NCI-H524 treated with DMSO at 0.1 percent for 48 hours (cell line): ENCODE measurements at regions not wholly inside any gene's neighbourhood (a gene's known extent, or its start where the extent isn't known, plus 50 kb on each side); places are given as distances from the start of the nearest gene placed in this dataset.

Experiments
- DNase-seq: peaks from one replicate; lab custom pipeline; 2025; lab: John Stamatoyannopoulos, UW

DNA sequence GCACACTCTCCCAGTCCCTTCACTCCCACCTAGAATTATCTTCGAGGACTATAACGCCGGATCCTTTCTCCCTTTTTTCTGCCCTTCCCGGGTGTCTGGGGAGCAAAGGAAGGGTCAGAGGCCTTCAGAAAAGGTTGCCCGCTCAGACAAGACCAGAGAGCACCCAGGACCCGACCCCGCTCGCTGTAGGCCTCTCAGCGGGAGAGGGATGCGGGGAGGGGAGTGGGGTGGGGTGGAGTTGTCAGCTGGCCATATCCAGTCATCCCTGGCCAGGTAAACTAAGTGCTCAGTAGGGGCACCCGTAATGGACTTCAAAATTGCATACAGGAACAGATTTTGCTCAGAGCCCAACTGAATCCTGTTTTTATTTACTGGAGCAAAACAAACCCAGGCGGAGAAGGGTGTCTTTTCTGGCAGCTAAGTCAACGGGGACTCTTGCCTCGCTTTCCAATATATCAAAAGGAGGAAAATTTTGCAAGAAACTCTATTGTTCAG is 65.0 kb downstream of the NOL4 start:
- DNase-seq, result no peak

DNA sequence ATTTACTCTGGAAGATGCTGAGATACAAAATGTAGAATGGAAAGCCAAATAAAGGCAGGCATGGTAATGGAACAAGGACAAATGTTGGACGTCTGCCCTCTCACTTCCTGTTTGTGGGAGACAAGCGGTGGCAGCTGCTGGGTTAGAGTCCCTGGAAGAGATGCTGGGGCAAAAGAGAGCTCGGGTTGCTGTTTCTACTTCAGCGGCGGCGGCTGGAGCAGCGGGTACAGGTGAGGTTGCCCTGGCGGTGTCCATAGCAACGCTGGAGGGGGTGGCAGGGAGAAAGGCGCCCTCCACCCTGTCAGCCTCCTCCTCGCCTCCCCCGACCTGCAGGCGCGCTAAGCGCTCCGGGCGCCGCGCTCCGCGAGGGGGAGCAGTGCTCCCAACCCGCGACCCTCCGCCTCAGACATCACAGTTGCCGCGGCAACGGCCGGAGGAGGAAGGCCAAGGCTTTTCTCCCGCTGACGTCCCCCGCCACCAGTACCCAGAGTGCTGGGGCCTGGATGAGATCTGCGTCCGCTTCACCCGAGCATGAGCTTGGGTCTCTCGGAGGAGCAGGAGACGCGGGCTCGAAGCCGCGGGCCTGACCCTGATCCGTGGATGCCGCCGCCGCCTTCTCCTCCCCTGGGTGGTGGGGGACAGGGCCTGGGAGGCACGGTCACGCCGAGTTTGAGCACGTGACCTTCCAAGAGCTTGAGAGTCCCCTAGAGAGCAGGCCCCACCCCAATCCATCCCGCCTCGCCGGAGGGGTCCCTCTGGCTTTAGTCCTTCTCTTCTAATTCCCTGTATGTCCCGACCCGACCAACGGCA is 65.6 kb downstream of the NOL4 start:
- peak; percentile 76 for DNase-seq

DNA sequence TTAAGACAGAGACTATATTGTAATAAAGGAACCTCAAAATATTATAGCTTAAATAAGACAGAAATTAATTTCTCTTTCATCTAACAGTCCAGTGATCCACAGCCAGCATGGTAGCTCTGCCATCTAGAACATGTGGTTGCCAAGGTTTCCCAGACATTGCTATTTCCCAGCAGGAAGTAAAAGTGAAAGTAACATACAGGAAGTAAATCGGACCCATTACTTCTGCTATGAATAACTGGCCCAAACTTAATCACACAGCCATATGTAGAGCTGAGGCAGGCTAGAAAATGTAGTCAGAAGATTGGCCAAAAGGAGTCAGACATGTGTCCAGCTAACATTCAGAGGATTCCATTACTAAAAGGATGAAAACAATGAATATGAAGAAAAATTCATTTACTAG is 71.0 kb downstream of the NOL4 start:
- no peak for DNase-seq

- no peak for DNase-seq
These were observed 93.7 kb downstream of the NOL4 start for GRCh38 chr18:34131006-34131405.

- DNase-seq, result no peak
These were observed 96.3 kb downstream of the NOL4 start for GRCh38 chr18:34128436-34128835.

- no peak for DNase-seq
These were observed 98.6 kb downstream of the NOL4 start for GRCh38 chr18:34126121-34126520.

GRCh38 chr18:34122724-34123334 is 101.9 kb downstream of the NOL4 start:
- peak; percentile 8 for DNase-seq

GRCh38 chr18:34121200-34121721 is 103.5 kb downstream of the NOL4 start:
- DNase-seq, result no peak

GRCh38 chr18:34120294-34120693 is 104.4 kb downstream of the NOL4 start:
- no peak for DNase-seq

- peak; percentile 87 for DNase-seq
These were observed 107.4 kb downstream of the NOL4 start for GRCh38 chr18:34117319-34117718.

DNA sequence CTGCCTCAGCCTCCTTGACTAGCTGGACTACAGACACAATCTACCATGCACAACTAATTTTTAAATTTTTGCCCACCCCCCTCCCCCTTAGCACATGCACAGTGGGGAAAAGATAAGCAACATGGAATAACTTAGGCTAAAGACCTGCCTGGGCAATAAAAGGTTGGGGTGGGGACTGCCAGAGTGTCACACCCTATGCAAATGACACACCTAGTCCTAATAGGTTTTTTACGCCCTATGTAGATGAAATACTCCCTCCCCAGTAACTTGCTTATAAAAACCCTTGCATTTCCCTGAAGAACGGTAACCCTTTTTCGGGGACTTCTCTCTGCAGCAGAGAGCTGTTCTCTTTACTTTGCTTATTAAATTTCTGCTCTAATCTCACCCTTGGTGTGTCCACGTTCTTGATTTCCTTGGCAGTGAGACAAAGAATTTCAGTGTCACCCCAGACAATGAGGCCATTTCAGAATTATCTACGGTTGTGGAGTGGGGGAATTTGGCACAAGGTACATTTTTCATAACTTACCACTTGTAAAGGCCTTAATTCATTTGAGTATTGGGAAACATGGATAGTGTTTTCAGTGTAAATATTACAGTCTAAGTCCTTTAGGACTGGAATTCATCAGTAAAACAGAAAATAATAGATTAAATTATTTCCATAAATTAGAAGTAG is 109.2 kb downstream of the NOL4 start:
- DNase-seq, result no peak

- DNase-seq, result no peak
These were observed 109.7 kb downstream of the NOL4 start for GRCh38 chr18:34114996-34115395.

DNA sequence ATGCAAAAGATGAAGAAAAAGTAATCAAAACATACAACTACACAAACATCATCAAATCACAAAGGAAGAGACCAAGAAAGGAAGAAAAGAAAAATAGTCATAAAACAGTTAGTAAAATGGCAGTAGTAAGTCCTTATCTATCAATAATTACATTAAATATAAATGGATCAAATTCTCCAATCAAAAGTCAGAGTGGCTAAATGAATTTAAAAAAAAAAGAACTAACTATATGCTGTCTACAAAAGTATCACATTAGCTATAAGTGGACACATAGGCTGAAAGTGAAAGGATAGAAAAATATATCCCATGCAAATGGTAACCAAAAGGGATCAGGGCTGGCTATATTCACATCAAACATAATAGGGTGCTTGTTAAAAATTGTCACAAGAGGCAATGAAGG is 116.5 kb downstream of the NOL4 start:
- no peak for DNase-seq

GRCh38 chr18:34098109-34098508 is 126.6 kb downstream of the NOL4 start:
- DNase-seq, result no peak

DNA sequence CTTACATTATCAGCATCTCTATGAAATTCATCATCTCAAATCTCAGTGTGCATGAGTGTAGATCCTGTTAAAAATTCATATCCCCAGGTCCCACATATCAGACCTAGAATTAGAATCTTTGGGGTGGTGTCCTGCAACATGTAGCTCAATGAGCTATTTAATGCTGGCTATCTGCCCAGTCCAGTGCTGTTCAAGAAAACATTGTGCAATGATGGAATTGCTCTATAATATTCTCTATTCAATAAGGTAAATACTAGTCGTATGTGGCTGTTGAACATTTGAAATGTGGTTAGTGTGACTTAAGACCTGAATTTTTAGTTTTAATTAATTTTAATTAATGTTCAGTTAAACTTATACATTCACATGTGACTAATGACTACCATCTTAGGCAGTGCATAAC is 127.4 kb downstream of the NOL4 start:
- no peak for DNase-seq

DNA sequence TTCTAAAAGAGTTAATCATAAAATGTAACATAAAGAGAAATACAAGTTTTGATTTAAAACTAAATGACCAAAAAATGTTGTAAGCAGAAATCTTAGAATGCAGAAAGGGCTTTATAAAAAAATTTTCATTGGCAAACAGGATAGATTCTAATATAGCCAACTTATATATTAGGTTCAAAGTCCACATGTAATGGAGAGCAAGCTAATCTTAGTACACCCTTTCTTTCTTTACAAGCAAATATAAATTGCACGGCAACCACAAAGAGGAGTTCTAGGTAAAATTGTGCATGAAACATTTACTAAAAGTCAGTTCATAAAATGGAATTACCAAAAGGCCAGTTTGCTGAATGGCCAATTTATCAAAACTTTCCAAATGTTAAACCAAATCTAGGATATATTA is 130.6 kb downstream of the NOL4 start:
- DNase-seq, result no peak

DNA sequence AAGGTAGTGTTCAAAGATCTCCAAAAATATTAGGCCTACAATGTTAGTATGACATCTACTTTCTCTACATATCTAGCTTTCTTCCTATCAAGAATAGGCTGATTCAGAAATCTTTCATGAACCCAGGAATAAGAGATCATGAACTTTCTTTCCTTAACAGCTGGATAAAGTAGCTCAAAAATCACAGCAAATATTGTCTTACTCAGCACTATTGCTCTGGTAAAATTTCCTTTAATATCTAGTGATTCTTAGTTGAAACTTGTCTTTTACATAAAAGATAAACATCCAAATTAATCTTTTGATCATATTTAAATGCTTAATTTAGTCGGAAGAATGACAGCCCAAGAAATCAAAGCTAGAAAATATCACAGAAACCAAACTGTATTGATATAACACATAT is 131.9 kb downstream of the NOL4 start:
- no peak for DNase-seq

DNA sequence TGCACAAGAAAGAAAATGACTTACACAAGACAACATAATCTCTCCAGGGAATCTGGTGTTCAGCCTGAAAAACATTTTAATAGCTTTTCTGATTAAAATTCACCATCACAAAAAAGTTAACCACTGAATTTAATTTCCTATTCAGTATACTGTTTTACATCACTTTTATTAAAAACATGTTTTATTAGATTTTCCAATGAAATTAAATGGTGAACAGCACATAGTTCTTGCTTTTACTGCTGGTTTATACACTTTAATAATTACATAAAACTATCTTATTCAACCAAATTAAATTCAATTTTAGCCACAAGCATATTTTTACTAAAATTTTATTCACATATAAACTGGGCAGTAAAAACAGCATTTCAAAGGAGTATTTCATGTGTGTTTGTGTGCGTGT is 138.3 kb downstream of the NOL4 start:
- no peak for DNase-seq

DNA sequence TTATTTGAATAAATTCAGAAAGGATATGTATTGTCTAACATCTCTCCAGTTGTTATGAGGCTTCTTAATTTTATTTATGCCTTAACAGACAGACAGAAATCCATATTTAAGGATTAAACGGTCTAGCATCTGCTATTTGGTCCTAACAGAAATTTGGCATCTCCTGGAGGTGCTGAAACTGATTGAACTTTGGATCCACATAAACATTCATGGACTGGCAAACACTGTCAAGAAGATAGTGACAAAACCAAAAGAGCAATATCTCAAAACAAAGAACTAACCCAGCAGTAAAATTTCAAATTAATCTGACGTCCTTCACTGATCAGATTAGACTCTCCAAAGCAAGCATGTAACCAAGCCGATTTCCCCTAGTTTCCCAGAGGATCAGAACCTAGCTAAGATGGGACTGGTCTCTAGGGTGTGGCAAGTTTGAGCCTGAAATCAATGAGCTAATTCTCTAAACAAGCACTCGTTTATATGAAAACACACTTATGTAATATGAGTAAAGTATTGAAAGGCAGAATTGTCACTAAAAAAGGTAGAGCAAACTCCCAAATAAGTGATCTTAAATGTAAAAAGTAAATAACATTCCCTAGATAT is 139.5 kb downstream of the NOL4 start:
- DNase-seq, result no peak

- DNase-seq, result no peak
These were observed 140.1 kb downstream of the NOL4 start for GRCh38 chr18:34084635-34085034.

DNA sequence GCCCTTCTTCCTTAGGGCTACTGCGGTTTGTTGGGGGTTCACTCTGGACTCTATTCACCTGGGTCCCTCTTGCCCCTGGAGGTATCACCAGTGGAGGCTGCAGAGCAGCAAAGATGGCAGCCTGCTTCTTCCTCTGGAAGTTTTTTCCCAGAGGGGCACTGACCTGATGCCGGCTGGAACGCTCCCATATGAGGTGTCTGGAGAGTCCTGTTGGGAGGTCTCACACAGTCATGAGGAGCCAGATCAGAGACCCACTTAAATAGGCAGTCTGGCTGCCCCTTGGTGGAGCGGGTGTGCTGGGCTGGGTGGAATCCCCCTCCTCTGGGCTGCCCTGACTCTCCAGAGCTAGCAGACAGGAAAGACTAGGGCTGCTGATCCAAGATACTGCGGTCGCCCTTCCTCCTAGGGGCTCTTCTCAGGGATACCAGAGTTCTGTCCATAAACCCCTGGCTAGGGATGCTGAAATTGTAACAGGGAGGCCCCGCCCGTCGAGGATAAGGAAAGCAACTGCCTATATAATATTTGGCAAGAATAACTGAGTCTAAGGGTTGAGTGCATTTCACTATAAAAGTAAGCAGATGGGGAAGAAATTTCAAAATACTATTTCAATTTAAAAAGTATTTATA is 140.7 kb downstream of the NOL4 start:
- DNase-seq, result no peak

DNA sequence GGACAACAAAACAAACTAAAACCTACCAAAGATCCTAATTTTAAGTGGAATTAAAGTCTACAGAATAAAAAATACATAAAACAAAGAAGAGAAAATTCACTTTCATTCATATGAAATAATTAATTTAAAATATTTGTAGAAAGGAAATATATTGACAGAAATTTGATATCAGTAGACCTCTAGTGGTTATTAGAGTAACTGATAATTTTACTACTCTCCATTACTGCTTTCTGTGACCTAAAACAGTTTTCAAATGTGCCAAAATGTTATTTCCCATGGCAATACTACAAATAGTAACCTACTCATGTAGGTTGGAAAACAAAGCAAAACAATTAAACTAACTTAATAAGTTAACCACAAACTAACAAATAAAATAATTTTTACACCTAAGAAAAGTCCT is 147.1 kb downstream of the NOL4 start:
- DNase-seq, result no peak
